ENCODE measurements at regions not wholly inside any gene's neighbourhood (a gene's known extent, or its start where the extent isn't known, plus 50 kb on each side); places are given as distances from the start of the nearest gene placed in this dataset.

DNA sequence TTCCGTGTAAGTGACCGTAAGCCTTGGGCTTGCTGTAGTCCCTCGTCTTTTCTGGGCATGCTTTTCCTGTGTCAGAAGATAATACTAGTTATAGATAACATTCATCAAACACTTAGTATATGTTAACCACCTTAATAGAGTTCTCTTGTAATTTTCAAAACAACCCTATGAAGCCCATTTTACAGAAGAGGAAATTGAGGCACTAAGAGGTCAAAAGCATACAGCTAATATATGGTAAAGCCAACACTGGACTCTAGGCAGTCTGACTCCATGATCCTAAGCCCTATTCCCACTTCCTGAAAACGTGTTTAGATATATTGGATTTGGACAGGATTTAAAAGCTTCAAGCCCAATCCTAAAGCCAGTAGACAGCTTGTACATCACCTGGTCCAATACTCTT is 153.8 kb downstream of the CEP120 start:
- no peak for ATAC-seq
- Mint-ChIP-seq H3K27ac (no peak overlapping the region), H3K27me3 (no peaks in the 10 kb centered on the region), H3K4me3 (no peak overlapping the region), H3K4me1 (no peaks in the 10 kb centered on the region), H3K36me3 (ENCODE audit: low read depth) (no peaks in the 10 kb centered on the region)
- no peaks in the 10 kb centered on the region for H3K9me3 ChIP-seq (ENCODE audit: control insufficient read depth, low read length, poor library complexity, severe bottlenecking)
- no peak for DNase-seq

DNA sequence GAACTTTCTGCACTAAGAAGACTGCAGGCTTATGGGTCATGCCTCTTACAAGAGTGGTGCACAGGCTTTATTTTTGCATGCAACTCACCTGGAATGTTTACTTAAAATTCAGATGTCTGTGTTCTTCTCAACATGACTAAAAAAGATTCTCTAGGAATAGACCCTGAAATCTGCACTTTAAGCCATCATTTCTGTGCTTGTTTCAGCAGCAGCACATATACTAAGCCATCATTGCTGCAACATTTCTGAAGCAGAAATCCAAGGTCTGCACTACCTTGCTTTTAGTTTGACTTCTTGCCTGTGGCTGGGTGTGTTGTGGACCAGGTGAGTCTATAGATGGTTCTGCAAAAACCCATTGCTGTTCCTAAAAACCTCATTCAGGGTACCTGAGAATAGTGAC is 156.8 kb downstream of the CEP120 start:
- no peaks in the 10 kb centered on the region for H3K4me1 Mint-ChIP-seq
- H3K27ac Mint-ChIP-seq = no peak overlapping the region
- DNase-seq = no peak

DNA sequence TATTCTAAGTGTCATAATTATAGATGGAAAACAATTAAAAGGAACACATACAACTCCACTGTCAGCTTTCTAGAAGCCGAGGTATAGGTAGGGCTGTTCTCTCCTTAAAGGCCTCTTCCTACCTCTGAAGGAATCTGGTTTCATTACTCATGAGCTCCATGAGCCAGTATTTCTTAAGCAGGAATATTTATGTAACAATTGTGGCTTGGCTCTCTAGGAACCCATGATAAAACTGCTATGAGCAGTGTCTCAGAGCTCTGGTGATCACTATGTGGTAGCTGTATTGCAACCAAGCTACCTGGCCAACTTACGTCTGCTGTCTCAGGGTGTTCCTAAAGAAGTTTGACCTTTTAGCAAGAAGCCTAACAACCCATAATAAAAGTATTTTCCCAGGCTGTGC is 157.7 kb downstream of the CEP120 start:
- H3K4me3 Mint-ChIP-seq = no peak overlapping the region
- no peak for DNase-seq
- H3K9me3 ChIP-seq (ENCODE audit: control insufficient read depth, low read length, poor library complexity, severe bottlenecking) = no peaks in the 10 kb centered on the region
- H3K36me3 Mint-ChIP-seq (ENCODE audit: low read depth) = no peaks in the 10 kb centered on the region
- no peak for ATAC-seq
- H3K27ac Mint-ChIP-seq = no peak overlapping the region
- H3K27me3 Mint-ChIP-seq = peaks cover 19% of the 10 kb centered on the region
- no peaks in the 10 kb centered on the region for H3K4me1 Mint-ChIP-seq

More for the DNA sequence above, 156.8 kb downstream of the CEP120 start:
- ATAC-seq = no peak
- no peak overlapping the region for H3K4me3 Mint-ChIP-seq
- no peaks in the 10 kb centered on the region for H3K9me3 ChIP-seq (ENCODE audit: control insufficient read depth, low read length, poor library complexity, severe bottlenecking)
- no peaks in the 10 kb centered on the region for H3K36me3 Mint-ChIP-seq (ENCODE audit: low read depth)
- peaks cover 19% of the 10 kb centered on the region for H3K27me3 Mint-ChIP-seq

DNA sequence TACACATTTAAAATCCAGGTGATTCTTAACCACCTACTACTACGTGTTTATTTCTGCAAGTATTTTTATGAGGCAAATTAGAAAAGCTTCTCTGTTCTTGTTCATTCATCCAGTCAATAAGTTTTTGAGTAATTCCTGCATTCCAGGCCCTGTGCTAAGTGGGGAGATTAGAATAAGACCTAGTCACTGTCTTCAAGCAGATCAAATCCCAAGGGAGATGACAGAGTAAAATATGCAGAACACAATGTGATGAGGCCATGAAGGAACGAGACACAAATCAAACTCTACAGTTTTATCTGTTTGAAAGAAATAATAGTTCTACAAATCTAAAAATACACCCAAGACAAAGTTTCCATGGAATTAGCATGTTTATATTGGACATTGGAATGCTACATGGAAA is 158.8 kb downstream of the CEP120 start:
- no peak overlapping the region for H3K27ac Mint-ChIP-seq
- no peak for ATAC-seq
- peaks cover 24% of the 10 kb centered on the region for H3K27me3 Mint-ChIP-seq
- H3K4me1 Mint-ChIP-seq = no peaks in the 10 kb centered on the region
- no peak overlapping the region for H3K4me3 Mint-ChIP-seq
- DNase-seq = no peak
- H3K36me3 Mint-ChIP-seq (ENCODE audit: low read depth) = no peaks in the 10 kb centered on the region
- no peaks in the 10 kb centered on the region for H3K9me3 ChIP-seq (ENCODE audit: control insufficient read depth, low read length, poor library complexity, severe bottlenecking)

DNA sequence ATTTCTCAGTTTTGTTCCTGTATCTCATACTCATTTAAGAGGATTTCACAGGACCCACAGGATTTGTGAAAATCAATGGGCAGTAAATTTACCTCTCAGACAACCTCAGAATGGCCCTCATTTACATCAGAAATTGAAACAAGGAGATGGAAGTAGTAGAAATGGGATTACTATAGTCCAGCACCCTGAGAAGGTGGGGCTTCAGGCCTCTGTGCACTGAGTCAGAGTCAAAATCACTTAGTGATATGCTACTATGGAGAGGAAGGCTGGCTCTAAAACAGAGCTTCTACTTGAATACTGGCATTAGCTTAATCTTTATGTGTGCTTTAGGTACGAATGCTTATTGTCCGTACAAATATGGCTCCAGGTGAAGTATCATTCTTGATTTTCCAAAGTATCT is 159.3 kb downstream of the CEP120 start:
- Mint-ChIP-seq H3K4me3 (no peak overlapping the region), H3K36me3 (ENCODE audit: low read depth) (no peaks in the 10 kb centered on the region), H3K27ac (no peak overlapping the region), H3K4me1 (no peaks in the 10 kb centered on the region), H3K27me3 (peaks cover 24% of the 10 kb centered on the region)
- H3K9me3 ChIP-seq (ENCODE audit: control insufficient read depth, low read length, poor library complexity, severe bottlenecking) = no peaks in the 10 kb centered on the region
- ATAC-seq (no peak), DNase-seq (no peak)

DNA sequence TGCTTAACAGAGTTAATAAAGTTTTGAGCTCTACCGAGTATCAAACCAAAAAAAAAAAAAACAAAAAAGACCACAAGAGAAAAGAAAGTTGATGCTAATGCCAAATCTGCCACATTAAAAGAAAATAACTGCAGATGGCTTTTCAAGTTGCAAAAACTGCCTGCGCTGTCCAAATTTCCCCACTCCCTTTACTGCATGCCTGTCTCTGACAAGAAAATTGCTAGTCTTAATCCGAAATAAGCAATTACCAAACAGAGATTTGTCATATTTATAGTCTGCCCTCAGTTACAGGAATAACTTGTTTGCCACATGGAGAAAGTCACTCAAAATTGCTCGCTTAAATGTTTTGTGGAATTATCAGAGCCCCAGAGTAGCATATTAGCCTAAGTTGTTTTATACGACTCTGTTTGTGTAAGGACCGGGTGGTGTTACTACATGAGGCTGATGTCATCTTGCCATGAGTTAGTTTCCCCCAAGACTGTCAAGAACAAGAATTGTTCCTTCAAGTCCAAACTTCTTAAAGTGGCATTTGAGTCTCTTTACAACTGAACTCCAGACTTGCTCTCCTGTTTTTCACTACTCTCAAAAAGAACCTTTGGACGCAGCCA is 160.9 kb downstream of the CEP120 start:
- H3K27me3 Mint-ChIP-seq = peaks cover 24% of the 10 kb centered on the region

DNA sequence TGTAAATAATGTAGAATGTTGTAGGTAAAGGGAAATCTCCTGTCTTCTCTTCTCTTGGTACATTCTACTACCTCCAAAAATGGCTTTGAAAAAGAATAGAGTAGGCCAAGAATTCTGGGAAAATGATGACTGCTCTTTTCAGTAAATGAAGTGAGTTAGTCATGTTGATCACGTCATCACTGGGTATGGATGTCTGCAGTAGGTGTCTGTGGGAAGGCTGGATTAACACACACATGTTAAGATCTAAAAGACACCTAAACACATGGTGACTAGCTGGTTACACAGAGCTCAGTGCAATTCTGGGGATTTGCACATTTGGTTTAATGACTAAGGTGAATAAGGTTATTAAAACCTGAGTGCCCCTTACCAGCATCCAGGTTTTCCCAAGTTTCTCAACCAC is 161.5 kb downstream of the CEP120 start:
- ATAC-seq = no peak

More for the DNA sequence above, 160.9 kb downstream of the CEP120 start:
- no peak overlapping the region for H3K4me3 Mint-ChIP-seq
- ATAC-seq (no peak), DNase-seq (no peak)
- H3K36me3 Mint-ChIP-seq (ENCODE audit: low read depth) = no peaks in the 10 kb centered on the region
- no peaks in the 10 kb centered on the region for H3K4me1 Mint-ChIP-seq
- no peaks in the 10 kb centered on the region for H3K9me3 ChIP-seq (ENCODE audit: control insufficient read depth, low read length, poor library complexity, severe bottlenecking)
- no peak overlapping the region for H3K27ac Mint-ChIP-seq

DNA sequence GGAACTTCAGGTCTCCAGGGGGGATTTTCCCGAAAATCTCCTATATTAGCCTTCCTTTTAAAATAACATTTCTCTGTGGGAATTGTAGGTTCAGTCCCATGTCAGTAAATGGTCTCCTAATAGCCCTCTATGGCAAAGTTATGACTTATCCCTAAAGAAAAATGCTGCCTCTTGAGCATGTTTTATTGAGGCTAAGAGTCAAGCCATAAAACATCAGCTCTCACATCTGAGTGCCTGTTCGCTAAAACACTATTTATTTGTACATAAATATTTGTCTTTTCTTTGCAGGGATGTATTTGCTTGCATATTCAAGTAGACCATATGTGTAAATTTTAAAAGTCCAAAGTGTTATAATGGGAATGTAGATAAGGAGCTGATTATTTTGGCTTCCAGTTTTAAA is 160.4 kb downstream of the PRDM6 start:
- Mint-ChIP-seq H3K27me3 (peaks cover 10% of the 10 kb centered on the region), H3K4me1 (no peaks in the 10 kb centered on the region), H3K4me3 (no peak overlapping the region), H3K36me3 (ENCODE audit: low read depth) (no peaks in the 10 kb centered on the region), H3K27ac (no peak overlapping the region)
- ATAC-seq (no peak), DNase-seq (no peak)
- no peaks in the 10 kb centered on the region for H3K9me3 ChIP-seq (ENCODE audit: control insufficient read depth, low read length, poor library complexity, severe bottlenecking)

More for the DNA sequence above, 161.5 kb downstream of the CEP120 start:
- no peaks in the 10 kb centered on the region for H3K4me1 Mint-ChIP-seq
- H3K4me3 Mint-ChIP-seq = no peak overlapping the region
- H3K9me3 ChIP-seq (ENCODE audit: control insufficient read depth, low read length, poor library complexity, severe bottlenecking) = no peaks in the 10 kb centered on the region
- H3K36me3 Mint-ChIP-seq (ENCODE audit: low read depth) = no peaks in the 10 kb centered on the region
- H3K27me3 Mint-ChIP-seq = peaks cover 24% of the 10 kb centered on the region
- no peak for DNase-seq
- no peak overlapping the region for H3K27ac Mint-ChIP-seq

DNA sequence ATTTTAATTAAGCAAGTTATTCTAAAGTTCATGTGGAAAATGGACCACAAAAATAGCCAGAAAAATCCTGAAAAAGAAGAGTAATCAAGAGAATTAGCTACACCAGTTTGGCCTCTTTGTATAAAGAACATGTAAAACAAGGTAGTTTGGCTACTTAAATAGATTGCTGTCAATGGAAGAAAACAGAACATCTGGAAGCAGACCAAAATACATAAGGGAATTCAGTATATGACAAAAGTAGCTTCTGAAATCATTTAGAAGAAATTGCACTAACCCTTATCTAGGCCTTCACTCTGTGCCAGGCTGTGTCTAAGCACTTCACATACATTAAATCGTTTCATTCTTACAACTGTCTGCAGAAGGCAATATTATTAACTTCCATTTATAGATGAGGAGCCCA is 156.6 kb downstream of the PRDM6 start:
- DNase-seq (no peak), ATAC-seq (no peak)
- Mint-ChIP-seq H3K27ac (no peak overlapping the region), H3K4me1 (no peaks in the 10 kb centered on the region), H3K27me3 (peaks cover 10% of the 10 kb centered on the region), H3K4me3 (no peak overlapping the region), H3K36me3 (ENCODE audit: low read depth) (no peaks in the 10 kb centered on the region)
- no peaks in the 10 kb centered on the region for H3K9me3 ChIP-seq (ENCODE audit: control insufficient read depth, low read length, poor library complexity, severe bottlenecking)

DNA sequence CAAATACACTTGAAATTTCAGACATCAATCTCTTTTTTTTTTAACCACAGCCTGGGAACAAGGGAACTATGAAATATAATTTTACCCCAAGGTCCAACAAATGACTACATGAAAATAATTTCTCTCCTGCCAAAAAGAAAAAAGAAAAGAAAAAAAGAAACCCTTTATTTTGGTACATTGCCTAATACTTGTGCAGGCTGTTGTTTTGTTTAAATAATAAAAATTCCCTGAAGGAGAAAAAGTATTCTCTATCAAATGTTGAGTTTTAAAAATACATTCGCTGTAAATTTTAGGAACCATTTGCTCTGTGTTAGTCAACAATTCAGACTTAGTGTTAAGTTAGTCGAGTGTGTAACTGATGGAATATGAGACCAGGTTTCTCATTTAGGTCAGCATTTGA is 155.4 kb downstream of the PRDM6 start:
- DNase-seq (no peak), ATAC-seq (no peak)
- no peaks in the 10 kb centered on the region for H3K9me3 ChIP-seq (ENCODE audit: control insufficient read depth, low read length, poor library complexity, severe bottlenecking)
- H3K27ac Mint-ChIP-seq = no peak overlapping the region
- H3K27me3 Mint-ChIP-seq = peaks cover 10% of the 10 kb centered on the region
- no peak overlapping the region for H3K4me3 Mint-ChIP-seq
- H3K36me3 Mint-ChIP-seq (ENCODE audit: low read depth) = no peaks in the 10 kb centered on the region
- no peaks in the 10 kb centered on the region for H3K4me1 Mint-ChIP-seq

Measured in T-helper 17 cell (primary cell).